Inflammatory macrophage treated with lipopolysaccharide for 1 hour (primary cell): ENCODE measurements at regions not wholly inside any gene's neighbourhood (a gene's known extent, or its start where the extent isn't known, plus 50 kb on each side); places are given as distances from the start of the nearest gene placed in this dataset.
"Not testable (repeated sequence)": the region's sequence is repeated elsewhere in the genome, so short reads cannot be mapped to it uniquely, and the experiment has no call there.

Experiments
- DNase-seq, 2 donors: peaks; one replicate each; pipeline ENCODE4 v3.0.0-alpha.2; 2020 to 2022

DNA sequence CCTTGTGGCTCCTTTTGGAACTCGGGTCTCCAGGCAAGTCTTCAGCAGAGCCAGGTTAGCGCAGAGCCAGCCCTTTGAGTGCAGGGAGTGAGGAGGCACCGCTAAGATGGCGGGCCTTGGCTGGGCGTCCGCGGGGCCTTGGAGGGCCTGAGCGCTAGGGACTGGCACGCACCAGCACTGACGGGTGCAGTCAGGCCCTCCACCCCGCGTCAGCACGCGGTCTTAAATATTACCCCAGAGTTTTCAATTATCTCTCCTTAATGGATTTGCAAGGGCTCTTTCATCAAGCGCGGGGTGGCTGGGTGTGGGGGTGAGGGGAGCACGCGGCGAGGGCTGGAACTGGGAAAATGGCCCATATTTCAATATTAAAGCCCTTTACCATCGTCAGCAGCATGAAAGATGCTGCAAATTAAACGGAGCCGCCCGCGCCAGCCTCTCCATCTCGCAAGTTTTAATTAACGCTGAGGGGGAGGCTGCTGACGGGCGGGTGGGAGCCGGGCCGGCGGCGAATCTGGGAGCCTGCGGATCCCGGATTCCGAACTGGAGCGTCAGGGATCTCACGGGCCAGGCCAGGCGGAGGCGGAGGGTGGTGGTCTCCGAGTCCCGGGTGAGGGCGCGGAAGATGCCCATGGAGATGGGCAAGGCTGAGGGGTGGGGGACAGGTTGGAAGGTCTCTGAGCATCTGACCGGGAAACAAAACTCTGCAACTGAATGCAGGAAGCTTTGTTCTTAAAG lies 1690.4 kb upstream of the DEFB115 start:
- DNase-seq, result not testable (repeated sequence)

DNA sequence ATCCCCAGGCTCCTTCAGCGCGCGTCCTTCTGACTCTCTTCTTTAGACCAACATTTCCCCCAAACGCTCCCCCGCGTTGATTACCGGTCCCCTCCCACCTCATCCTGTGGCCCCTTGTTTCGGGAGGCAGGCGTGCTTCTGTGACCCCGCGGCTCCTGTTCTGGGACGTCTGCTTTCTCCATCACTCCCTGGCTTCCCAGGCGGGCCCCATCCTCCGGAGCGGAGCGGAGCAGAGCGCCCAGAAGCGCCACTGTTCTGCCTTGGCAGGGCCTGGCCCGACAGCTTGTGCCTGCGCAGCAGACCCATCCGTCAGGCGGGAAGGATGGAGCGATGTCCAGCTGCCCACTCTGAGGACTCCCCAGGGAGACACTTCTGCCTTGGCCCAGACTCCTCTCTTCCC lies 1689.8 kb upstream of the DEFB115 start:
- not testable (repeated sequence) for DNase-seq

DNA sequence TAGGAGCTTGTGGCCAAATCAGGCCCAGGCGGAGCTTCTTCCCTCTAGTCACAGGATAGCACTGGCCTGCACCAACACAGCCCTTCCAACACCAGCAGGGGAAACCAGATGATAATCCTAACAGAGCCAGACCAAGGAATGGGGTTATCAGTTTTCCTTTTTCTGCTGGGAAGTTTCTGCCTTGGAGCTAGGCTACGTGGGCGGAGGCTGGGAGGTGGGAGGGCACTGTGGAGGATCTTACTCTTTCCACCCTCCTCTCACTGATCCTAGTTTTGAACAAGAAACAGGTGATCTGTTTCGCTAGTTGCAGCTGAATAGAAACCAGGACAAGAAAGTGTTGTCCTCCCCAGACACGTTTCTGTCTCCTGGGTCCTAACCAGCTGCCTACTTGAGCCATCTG lies 1687.3 kb upstream of the DEFB115 start:
- DNase-seq, result not testable (repeated sequence)

DNA sequence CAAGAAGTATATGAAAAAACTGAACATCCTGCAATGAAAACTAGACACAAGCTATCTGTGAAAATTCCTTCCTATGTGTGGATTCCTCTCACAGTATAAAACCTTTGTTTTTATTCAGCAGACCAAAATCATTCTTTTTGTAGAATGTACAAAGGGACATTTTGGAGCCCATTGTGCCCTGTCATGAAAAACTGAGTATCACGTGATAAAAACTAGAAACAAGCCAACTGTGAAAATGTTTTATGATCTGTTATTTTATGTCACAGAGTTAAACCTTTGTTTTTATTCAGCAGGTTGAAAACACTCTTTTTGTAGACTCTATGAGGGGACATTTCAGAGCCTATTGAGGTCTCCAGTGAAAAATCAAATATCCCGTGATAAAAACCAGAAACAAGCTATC lies 1667.9 kb upstream of the DEFB115 start:
- DNase-seq, result not testable (repeated sequence)

DNA sequence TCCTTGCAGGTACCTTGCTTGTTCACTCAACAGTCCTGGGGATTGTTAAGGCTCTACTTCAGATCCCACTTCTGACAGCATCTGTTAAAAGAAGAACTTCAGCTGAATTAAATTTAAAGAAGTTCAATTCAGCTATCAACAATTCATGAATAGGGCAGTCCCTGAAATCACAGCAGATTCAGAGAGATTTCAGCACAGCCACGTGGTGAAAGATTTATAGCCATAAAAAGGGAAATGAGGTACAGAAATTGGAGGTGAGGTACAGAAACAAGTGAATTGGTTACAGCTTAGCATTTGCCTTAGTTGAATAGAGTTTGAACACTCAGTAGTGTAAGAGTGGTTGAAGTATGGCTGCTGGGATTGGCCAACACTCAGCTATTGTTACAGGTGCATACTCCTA lies 1653.3 kb upstream of the DEFB115 start:
- DNase-seq, result not testable (repeated sequence)

DNA sequence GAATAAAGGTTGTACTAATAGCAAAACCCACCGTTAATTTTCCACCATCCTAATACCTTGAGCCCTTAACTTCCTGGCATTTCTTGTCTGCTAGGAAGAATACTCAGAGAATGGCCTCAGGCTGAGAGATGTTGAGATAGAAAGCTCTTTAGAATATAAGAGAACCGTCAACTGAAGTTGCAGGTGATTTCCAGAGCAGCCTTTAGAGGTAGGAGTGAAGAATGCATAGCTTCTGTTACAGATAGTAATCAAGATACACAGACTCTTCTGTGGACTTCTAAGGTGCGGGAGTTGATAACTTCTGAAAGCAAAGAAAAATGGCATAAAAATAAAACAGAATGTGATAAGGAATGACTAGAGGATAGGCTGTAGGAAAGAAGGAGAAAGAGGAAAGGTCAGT lies 1651.3 kb upstream of the DEFB115 start:
- not testable (repeated sequence) for DNase-seq

DNA sequence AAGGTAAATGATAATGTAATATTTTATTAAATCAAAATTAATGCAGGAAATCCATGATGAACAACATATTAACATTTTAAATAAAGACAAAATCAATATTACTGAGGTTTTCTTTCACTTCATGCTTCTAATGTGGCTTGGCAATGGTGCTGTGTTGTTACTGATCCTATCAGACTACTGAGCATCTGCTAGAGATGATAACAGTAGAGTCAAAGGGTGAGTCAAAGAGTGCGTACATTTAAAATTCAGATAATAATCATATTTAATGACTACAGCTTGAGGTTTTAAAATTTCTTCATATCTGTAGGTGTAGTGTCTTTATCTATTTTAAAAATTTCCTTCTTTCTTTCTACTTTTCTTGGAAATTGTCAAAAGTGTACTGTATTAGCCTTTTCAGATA lies 1628.1 kb upstream of the DEFB115 start:
- not testable (repeated sequence) for DNase-seq
